NCI-H1048 (cell line): ENCODE measurements at regions not wholly inside any gene's neighbourhood (a gene's known extent, or its start where the extent isn't known, plus 50 kb on each side); places are given as distances from the start of the nearest gene placed in this dataset.

Experiments
- DNase-seq: peaks from one replicate; lab custom pipeline; 2025; lab: John Stamatoyannopoulos, UW

DNA sequence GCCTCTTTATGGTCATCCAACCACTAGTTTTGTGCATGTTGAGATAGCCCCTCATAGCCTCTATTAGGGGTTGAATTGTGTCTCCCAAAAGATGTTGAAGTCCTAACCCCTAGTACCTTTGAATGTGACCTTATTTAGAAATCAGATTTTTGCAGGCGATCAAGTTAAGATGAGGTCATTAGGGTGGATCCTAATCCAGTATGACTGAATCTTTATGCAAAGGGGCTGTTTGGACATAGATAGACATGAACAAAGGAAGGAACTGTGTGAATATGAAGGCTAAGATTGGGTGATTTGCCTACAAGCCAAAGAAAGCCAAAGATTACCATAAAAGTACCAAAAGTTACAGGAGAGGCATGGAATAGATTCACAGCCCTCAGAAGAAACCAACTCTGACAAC, 209.6 kb downstream of the NUAK1 start:
- no peak for DNase-seq

DNA sequence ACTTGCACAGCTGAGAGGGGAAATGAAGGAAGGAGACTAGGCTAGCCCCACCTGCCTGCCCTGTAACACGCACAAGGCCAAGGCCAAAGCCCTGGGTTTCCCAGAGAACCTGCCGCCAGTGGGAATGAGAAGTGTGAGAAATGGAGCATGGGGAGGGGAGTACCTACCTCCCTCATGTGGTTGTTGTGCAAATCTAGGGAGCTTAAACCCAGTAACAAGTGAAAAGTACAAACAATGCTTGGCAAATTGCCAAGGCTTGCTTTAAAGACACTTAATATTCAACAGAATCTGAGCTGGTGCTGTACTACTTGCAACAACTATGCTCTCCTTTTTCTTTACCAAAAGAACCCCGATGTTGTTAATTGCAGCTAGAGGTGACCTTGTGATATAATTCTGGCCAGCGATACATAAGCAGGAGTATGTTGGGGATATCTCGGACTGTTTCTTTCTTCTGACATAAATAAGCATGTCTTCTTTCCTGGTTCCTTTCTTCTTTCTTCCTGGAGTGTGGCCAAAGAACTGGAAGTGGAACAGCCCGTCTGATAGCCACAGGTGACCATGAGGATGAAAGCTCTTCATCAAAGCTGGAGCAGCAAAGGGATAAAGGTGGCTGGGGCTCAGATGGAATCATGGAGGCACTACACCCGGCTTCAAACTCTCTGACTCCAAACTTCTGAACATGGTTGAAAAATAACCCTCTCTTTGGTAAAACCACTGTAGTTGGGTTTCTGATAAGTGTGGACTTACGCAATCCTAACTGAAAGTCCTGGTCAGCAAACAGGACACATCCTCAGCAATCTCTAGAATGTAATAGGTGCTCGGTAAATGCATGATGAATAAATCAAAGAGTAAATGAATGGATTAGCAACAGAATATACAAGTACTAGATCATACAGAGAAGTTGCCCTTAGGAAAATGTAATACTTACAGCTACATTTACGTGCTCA, 207.9 kb downstream of the NUAK1 start:
- DNase-seq, result no peak

DNA sequence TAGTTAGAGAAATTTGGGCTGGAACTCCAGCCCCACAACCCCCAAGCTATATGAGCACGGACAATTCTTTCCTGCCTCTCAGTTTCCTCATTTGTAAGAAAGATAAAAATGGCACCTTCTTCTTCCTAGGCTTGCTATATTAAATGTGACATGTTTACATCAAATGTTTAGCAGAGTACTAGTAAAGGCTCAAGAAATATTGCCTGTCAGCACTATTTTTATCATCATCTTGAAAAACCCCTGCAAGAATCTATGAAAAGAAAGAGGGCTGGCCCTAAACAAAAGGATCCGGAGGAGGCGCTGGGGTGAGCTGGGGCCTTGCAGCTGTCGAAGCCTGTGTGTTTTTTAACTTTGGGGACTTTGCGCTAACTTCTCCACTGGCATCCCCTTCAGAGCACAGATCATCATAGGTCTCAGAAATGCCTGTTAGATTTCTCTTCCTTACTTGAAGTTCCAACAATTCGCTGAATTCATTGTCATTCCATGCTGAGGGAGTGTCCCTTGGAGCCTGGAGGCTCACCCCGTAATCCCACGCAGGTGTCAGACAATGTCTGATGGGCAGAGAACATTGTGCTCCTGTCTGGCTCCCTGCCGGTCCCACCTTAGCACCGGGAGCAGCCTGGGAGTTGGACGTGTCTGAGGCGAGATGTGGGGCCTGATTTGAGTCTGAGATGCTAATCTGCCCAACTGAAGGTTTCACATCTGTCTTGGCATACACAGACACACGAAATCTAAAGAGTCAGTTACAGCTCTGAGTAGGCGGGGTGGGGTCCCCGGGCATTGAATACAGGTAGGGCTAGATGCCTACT, 206.8 kb downstream of the NUAK1 start:
- no peak for DNase-seq

DNA sequence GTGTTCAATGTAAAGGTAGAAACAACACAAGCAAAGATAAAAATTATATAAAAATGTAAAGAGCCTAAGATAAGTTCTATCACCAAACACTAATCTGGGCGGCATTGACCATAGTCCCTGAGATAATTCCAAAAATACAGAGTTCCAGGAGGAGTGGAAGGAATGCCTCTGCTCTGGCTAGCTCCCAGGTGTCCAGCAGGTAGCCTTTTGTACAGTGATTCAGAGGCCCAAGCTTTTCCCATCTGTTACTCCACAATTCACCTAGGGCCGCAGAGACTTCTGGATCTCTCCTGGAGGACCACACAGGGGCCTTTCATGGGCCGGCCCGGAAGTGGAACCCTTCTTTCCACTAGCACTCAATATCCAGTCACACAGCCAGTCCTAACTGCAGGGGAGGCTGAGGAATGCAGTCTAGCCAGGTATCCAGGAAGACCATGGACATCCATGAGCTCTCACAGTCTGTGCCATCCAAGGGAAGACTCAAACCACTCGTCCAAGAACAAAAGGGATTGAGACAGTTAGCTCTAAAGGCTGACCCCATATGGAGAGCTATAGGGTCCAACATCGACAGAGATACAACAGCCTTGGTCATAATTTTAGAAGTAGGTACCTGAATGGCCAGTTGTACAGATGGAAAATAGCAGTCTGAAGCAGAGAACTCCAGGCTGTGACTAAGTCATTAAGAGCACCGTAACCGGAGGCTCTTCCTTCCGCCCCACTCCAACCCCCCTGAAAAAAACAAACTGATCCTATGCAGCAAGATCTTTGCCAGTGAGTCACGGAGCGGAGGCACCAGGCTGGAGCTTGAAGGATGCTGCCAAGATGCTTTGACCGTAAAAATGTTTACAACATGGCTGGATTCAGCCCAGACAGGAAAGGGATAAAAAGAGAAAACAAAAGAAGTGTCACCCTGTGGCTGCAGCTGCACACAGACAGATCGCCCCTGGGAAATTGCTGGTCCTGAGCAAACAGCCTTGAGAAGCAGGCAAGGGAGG, 204.8 kb downstream of the NUAK1 start:
- no peak for DNase-seq

DNA sequence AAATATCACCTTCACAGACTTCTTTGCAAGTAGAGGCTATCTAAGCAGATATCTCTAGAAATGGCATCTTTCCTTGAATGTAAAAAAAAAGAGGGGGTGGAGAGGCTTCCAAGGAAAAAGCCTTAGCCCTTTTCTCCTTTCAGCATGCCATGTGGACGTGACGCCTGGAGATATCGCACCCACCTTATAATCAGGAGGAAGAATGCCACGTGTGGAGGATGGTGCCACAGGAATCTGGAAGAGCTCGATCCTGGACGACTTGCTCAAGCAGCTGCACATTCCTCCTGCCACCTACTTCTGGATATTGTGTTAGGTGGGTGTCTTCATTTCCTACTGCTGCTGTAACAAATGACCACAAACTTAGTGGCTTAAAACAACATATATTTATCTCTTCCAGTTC, 203.6 kb downstream of the NUAK1 start:
- DNase-seq, result no peak

DNA sequence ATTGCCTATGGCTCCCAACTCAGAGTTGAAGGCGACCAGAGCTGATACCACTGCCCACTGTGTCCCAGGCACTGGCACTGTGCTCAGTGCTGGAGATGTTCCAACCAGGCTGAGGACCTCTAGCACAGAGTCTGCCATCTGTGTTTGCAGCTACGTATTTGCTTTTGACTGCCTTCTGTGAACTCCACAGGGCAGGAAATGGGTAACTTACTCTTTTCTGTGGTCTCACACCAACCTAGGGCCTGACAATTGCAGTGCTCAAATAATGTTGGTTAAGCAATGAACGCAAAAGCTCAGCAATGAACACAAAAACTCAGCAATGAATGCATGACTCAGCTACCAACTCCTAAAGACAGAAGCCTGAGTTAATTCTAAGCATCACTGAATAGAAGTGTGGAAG, 202.8 kb downstream of the NUAK1 start:
- DNase-seq, result no peak

DNA sequence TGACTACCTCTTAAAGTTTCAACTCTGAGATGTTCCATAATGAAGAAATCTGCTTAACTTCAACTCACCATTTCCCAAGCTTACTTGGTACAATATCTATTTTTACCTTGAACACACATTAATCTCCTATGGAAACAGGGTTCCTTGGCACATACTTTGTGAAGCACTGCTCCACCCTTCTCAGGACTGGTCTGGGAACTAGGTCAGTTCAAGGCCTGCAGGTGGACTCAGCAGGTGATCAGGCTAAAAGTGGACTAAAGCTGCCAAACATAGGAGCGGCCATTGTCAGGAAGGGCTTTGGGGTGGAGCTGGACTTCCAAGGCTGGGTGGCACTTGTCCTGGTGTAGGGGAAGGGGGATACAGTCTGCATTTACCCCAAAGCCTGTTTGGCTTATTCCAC, 202.3 kb downstream of the NUAK1 start:
- DNase-seq, result no peak

DNA sequence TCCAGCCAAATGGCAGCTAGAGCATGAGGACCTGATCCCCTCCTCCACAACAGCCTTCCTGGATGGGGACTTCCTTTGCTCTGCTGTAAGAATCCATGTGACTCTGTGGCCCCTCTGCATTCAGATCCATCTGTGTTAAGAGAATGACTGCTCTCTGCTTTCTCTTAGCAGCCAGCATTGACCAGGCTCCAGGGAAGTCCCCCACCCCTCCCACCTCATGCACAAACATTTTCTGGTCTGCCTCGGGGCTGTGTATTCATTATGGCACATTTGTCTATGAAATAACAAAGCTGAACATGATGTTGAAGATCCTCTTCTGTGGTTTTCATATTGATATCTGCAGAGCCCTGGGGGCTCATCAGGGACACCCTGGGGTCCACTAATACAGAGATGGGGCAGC, 201.7 kb downstream of the NUAK1 start:
- DNase-seq, result no peak

DNA sequence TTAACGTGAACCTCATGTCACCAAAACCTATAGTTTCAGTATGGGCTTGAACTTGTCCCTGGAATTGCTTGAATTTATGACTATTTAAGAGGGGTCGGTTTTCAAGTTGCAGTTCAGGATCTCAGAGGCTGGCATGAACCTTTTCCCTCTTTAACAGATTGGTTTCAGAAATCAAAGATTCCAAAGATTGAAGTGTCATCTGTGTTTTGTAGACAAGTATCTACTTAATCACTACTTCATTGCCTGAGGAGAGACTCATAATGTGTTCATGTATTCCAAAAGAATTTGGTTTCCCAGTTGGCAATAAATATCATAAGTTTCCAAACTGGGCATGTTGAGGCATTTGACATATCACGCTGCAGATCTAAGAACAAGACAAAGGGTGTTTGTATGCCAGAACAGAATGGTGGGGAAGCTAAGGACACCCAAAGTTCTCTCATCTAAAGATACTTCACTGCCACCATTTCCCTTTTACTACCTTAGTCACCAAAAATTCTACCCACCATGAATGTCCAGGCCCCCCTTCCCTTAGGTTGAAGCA, 199.5 kb downstream of the NUAK1 start:
- DNase-seq, result no peak

DNA sequence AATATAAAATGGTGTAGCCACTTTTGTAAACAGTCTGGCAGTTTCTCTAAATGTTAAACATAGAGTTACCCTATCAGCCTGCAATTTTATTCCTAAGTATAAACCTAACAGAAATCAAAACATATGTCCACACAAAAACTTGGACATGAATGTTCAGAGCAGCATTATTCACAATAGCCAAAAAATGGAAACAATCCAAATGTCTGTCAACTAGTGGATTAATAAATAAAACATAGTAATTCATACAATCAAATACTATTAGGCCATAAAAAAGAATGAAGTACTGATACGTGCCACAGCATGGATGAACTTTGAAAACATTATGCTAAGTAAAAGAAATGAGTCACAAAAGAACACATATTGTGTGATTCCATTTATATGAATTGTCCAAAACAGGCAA, 196.5 kb downstream of the NUAK1 start:
- no peak for DNase-seq

DNA sequence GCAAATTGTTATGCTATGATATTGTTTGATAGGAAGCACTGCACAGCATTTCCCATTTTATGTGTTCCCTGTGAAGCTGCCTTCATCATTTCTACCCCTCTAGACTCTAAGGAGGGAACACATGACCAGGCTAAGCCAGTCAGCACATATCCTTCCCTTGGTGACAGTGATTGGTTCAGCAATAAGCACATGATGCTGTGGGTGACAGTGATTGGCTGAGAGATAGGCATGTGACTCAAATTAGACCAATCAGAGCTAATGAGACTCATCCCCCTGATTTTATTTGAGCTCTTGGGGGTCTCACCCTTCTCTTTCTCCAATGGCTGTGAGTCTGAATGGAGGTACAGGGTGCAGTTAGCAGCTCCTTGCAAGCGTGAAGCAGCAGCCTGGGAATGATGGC, 195.2 kb downstream of the NUAK1 start:
- no peak for DNase-seq

DNA sequence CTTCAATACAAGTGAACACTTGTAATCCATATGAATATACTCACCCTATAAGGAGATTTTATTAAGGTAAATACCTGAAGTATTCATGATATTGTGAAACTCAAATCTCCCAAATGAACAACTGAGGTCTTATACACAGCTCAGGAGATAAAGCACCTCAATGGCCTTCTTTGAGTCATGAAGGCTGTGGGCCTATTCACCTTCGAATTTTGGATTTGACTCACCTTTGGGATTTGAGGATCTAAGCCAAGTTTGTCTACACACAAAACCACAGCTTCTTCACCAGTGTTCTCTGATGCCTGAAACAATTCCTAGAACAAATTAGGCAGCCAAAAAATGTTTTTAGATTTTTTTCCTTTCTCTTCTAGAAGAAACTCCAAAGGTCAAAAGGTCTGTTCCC, 194.1 kb downstream of the NUAK1 start:
- DNase-seq, result no peak

DNA sequence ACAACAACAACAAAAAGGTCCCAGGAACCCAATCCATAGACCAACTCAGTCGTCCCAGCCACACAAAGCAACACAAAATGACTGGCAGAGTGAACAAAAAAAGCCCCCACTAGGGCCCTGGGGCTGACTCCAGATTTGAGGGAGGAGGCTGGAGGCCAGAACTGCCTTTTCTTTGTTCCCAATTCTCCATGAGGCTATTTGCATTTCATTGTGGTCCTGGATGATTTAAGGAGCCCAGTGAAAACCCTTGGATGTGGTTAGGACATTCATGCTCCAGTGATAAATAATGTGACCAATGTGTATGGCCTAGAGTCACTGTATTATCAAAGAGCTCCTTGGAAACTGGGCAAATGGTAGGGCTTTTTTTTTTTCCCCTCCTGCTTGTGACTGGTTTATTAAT, 192.9 kb downstream of the NUAK1 start:
- no peak for DNase-seq

DNA sequence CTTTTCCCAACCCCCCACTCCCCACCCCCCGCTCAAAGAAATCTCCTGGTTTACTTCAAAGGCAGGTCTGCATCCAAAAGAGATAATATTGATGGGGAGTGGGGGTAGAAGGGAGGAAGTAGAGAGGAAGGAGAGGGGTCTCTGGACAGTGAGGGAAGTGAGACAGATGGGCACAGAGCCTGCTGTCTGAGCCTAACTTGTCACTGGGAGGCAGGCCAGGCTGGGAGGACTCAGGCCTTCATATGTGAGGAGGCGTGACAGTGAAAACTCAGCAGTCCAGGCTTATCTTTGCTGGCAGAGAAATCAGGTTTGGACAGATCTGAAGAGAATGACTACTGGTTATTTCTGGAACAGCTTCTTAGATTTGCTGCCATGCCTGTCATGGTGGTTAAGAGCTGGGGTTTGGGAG, 192.3 kb downstream of the NUAK1 start:
- DNase-seq, result no peak

DNA sequence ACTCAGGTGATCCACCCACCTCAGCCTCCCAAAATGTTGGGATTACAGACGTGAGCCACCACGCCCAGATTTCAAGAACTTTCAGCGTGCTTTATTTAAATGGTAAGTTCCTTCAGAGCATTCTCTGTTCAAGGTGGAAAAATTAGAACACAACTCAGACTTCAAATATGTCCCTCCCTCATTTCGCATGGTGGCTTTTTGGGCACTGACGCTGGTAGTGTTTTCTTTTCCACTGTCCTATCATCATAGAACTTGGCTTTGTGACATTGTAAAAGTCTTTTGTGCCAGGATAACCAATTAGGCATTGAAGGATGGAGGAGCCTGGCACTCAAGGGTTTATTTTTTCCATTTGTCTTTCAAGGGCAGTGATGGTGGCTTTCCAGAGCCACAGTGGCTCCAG, 190.8 kb downstream of the NUAK1 start:
- DNase-seq, result no peak

DNA sequence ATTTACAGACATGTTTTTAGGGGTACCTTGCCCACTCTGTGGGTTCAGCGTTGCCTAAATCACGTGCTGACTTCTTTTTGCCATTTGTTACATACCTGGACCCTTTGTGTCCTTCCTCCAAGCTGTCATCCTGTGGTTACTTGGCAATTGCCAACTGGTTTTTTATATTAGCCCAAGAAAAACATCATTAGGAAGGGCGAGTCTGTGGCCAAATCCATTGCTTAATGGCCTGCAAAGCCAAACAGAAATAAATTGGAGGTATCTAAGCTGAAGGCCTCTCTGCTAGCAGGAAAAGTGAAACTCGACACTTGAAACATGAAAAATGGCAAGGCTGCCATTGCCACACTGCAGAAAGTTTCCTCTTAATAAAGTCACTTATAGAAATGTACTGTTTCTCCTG, 190.4 kb downstream of the NUAK1 start:
- no peak for DNase-seq

DNA sequence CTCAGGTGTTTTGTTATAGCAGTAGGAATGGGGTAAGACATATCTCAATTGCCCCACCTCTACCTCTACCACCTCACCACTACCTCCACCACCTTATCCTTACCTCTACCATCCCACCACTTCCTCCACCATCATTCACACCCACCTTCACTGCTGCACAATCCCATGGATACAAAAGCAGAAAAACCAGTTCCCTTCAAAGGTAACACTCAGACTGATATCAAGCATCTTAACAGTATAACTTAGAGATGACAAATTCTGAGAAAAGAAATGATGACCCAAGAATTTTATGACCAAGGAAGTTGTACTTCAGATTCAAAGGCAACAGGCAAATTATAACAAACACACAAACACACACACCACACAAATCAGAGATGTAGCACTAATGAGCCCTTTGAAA, 189.4 kb downstream of the NUAK1 start:
- DNase-seq, result no peak

DNA sequence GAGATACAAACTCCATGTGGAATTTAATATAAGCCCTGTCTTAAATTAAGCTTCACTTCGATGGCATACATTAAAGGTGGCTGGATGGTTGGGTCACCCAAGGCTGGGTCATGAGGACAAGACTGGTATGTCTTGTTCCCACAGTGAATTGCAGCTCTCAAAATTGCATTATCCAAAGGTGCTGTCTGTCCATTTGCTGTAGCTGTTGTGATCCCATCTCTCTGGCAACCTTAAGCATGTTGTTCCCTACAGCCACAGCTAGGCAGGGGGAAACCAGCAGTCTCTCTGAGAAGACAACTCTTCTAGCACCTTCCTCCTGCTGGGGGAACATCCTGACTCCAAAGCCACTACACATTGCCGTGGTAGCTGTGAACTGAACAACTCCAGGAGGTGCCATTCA, 187.0 kb downstream of the NUAK1 start:
- no peak for DNase-seq

DNA sequence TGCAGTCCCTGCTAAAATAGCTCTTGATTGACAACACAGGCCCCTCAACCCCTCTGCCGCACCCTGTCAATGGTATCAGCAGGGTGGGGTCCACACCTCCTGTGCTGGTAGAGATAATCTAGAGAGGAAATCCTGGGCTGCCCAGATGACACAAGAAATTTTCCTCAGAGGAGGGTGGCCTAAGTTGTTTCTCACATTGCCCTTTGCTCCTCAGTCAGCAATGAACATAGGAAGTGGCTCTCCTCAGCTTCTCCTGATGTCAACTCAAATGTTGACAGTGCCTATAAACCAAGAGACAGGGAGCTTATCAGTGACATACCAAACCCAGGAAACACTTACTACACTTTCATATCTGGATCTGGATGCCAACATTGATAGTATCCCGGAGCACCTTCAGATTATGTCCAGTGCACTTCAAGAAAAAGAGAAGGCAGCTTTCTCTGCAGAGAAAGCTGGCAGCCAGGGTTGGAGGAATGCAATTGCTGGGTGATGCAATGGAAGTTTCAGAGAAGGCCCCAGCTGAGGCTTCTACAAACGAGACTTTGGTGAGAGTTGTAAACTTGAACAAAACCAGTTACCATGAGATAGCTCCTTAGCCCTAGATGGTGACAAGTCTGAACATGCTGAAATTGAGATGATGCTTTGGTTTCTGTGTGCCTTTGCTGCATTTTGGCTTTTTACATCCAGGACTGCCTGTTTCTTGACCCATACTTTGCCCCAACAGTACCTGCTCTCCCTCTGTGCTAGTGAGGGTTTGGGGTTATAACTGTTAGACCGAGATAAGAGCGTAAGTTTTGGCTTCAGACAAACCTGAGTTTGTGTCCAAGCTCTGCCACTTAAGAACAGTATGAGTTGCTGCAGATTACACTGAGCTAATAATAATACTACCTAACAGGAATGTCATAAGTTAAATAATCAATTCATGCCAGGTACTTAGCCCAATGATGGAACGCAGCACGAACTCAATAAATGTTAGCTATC, 183.5 kb downstream of the NUAK1 start:
- DNase-seq, result no peak

DNA sequence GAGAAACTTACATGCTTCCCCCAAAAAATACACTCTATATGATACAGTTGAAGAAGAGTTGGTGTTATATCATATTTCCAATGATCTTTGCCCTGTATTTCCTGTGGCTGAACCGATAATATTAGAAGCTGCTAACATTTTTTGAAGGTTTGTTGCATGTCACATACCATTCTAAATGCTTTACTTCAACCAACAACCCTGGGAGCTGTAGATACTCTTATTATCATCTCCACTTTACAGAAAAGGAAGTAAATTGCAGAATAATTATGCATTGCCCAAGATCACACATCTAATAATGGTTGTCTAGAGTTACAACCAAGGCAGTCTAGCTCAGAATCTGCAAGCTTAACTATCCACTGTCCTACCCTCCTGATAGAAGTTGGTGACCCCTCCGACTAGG, 182.8 kb downstream of the NUAK1 start:
- no peak for DNase-seq
